Heart left ventricle (tissue), 16 donors: ENCODE measurements at regions not wholly inside any gene's neighbourhood (a gene's known extent, or its start where the extent isn't known, plus 50 kb on each side); places are given as distances from the start of the nearest gene placed in this dataset.

Source experiments
- ATAC-seq, 4 donors: fragments of 200-7000 bp; cut with Tn5 transposase; one replicate each; pipeline ENCODE4 v1.9.1; 2020 to 2022; ENCODE audit warnings: moderate library complexity in 4 of 4, mild to moderate bottlenecking in 3 of 4, moderate number of reproducible peaks in 1 of 4
- DNase-seq, 5 donors: peaks; one replicate each; pipeline ENCODE4 v3.0.0-alpha.2; 2020
- H3K27ac ChIP-seq, 12 donors: fragments of 200-600 bp; sonication (generic) in 4 of 12; one replicate each; pipeline versions ENCODE4 v1.5.0 to v1.8.0; 2016 to 2022; ENCODE audit warnings: mild to moderate bottlenecking in 2 of 12
- H3K27me3 ChIP-seq, 9 donors: fragments of 200-600 bp; sonication (generic) in 2 of 9; one replicate each; pipeline versions ENCODE4 v1.5.1 to v1.8.0; 2016 to 2022; ENCODE audit warnings: mild to moderate bottlenecking in 3 of 9
- H3K36me3 ChIP-seq, 9 donors: fragments of 200-600 bp; sonication (generic) in 2 of 9; one replicate each; pipeline versions ENCODE4 v1.5.0 to v1.8.0; 2018 to 2022; ENCODE audit warnings: mild to moderate bottlenecking in 2 of 9
- H3K4me1 ChIP-seq, 12 donors: fragments of 200-600 bp; sonication (generic) in 4 of 12; one replicate each; pipeline versions ENCODE4 v1.5.0 to v1.8.0; 2016 to 2022; ENCODE audit warnings: mild to moderate bottlenecking in 3 of 12
- H3K4me3 ChIP-seq, 12 donors: fragments of 200-600 bp; sonication (generic) in 4 of 12; one replicate each; pipeline versions ENCODE4 v1.5.0 to v1.8.0; 2017 to 2022; ENCODE audit warnings: mild to moderate bottlenecking in 9 of 12, moderate library complexity in 4 of 12
- H3K9me3 ChIP-seq, 12 donors: fragments of 200-600 bp; sonication (generic) in 4 of 12; one replicate each; pipeline versions ENCODE4 v1.5.0 to v1.8.0; 2016 to 2022; ENCODE audit warnings: mild to moderate bottlenecking in 1 of 12
- CTCF ChIP-seq, 12 donors: fragments of 200-600 bp; sonication (generic) in 4 of 12; IDR thresholded peaks; one replicate each; pipeline versions ENCODE4 v1.5.0 to v1.8.0; 2018 to 2022; ENCODE audit warnings: antibody characterized with exemption in 12 of 12, mild to moderate bottlenecking in 5 of 12
- POLR2A ChIP-seq, 2 donors: fragments of 450-650 bp; IDR thresholded peaks; one replicate each; pipeline ENCODE4 v1.6.1; 2017; ENCODE audit warnings: antibody characterized with exemption in 2 of 2, mild to moderate bottlenecking in 2 of 2, moderate library complexity in 2 of 2
- WGBS, 4 donors: extraction: QIAGEN DNeasy Blood & Tissue Kit in 2 of 4; methylation state at CpG; one replicate each; pipeline versions ENCODE4 v1.1.5 to v1.1.7; 2013 to 2018; 5-methylcytosine and 5-hydroxymethylcytosine counted together
- intact Hi-C, 10 donors: fragments of 100-400 bp; cut with DNase I; formaldehyde crosslinking; loops; one replicate each; pipeline versions ENCODE4 v1.11.1 to v1.14.2; 2022
- donor health status: ischemic (EF 13 %, LVEDD 7.1; RV severe dilation, severe dysfunction).
- donor health status: healthy with polysubstance abuse.
- donor health status: DM: no; HTN: yes; CAD: no.
- donor health status: DM: no; HTN: no; CAD: no.
- donor health status: ischemic (EF 25% LVEDD 6.9; RV normal size, moderate dysfunction).
- donor health status: ischemic (EF 25% LVEDD 5.7; RV mildly dilated, moderate dysfunction).
- donor health status: healthy.
- donor health status: DM: yes; HTN: yes; CAD: no.
- donor health status: ischemic (EF 35%, LVEDD 5.7; RV mildly dilated, moderate dysfunction).
- donor health status: nonischemic (EF 11% LVEDD 7.7; RV severe dilation, severe dysfunction).
- donor health status: DM: yes; HTN: yes; CAD: no.
- donor health status: PGD.
- donor health status: ischemic (EF 29% LVEDD 5.4; RV normal size, mild dysfunction).
- donor health status: nonischemic (EF 23%, LVEDD 6.1; RV moderate dilation, normal function).

DNA sequence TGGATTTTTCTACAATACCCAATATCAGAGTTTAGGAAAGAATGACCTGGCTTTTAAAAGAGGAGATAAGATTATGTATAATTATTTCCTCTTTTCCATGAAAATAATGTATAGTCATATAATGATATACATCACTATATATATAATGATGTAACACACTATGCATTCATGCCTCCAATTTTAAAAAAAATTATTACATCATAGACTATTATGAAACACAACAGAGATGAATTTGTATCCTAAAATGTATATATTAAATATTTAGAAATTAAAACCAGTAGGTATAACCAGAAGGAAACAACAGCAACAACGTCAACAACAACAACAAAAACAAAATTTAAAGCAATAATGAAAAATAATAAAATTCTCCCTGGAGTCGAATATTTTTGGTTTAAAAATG, 1856.5 kb upstream of the CDH6 start:
- ATAC-seq = no peak
- no peaks in the 10 kb centered on the region for H3K4me1 ChIP-seq
- intact Hi-C loops = no loop called here

DNA sequence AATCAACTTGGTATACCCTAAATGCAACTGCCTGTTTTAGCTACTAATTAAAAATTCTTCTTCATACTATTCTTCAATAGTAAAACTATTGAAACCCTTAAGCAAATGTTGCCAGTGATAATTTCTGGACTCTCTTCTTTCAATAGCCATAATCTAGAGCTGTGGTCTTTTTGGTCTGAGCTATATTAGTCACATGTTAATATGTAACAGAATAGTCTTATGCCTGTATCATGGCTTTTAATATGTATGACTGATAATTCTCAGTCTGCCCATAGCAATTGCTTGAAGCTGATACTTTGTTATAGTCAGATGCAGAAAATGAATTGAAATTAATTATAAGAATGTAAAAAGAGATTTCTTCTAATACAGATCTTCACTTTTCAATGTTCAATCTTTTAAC, 1871.9 kb upstream of the CDH6 start:
- DNase-seq (no peak), ATAC-seq (no peak)
- Histone ChIP-seq H3K27ac (no peak overlapping the region), H3K4me1 (no peaks in the 10 kb centered on the region), H3K9me3 (peaks cover 0 to 11% (median 0%) of the 10 kb centered on the region in 12 donors), H3K27me3 (no peaks in the 10 kb centered on the region), H3K36me3 (no peaks in the 10 kb centered on the region), H3K4me3 (no peak overlapping the region)
- TF ChIP-seq CTCF (IDR thresholded peaks at IDR 0.05) = no peak
- TF ChIP-seq POLR2A (IDR thresholded peaks at IDR 0.05) = no peak
- intact Hi-C loops = no loop called here

More for the DNA sequence above, 1856.5 kb upstream of the CDH6 start:
- WGBS, 4 donors = 69 to 70% (median 70%) methylated on average over 2 of the region's 2 CpGs
- Histone ChIP-seq H3K36me3 (no peaks in the 10 kb centered on the region), H3K4me3 (no peak overlapping the region), H3K9me3 (peaks cover 0 to 11% (median 2%) of the 10 kb centered on the region in 12 donors), H3K27me3 (no peaks in the 10 kb centered on the region), H3K27ac (no peak overlapping the region)
- TF ChIP-seq CTCF (IDR thresholded peaks at IDR 0.05) (no peak), POLR2A (IDR thresholded peaks at IDR 0.05) (no peak)
- DNase-seq = no peak

GRCh38 chr5:29309359-29309758, 1884.1 kb upstream of the CDH6 start:
- no peaks in the 10 kb centered on the region for H3K36me3 ChIP-seq
- H3K27ac ChIP-seq = no peak overlapping the region
- no peaks in the 10 kb centered on the region for H3K27me3 ChIP-seq
- H3K4me3 ChIP-seq = no peak overlapping the region
- H3K9me3 ChIP-seq = peaks cover 0 to 10% (median 0%) of the 10 kb centered on the region in 12 donors
- WGBS, 4 donors = 76 to 95% (median 91%) methylated on average over 1 of the region's 1 CpG
- TF ChIP-seq CTCF (IDR thresholded peaks at IDR 0.05) (no peak), POLR2A (IDR thresholded peaks at IDR 0.05) (no peak)
- ATAC-seq = no peak
- DNase-seq = no peak
- no peaks in the 10 kb centered on the region for H3K4me1 ChIP-seq
- intact Hi-C loops = no loop called here

GRCh38 chr5:29307478-29307877, 1886.0 kb upstream of the CDH6 start:
- Histone ChIP-seq H3K4me3 (no peak overlapping the region), H3K9me3 (peaks cover 0 to 11% (median 0%) of the 10 kb centered on the region in 12 donors), H3K27me3 (no peaks in the 10 kb centered on the region), H3K36me3 (no peaks in the 10 kb centered on the region), H3K4me1 (no peaks in the 10 kb centered on the region), H3K27ac (no peak overlapping the region)
- intact Hi-C loops = no loop called here
- ATAC-seq = no peak
- DNase-seq = no peak
- WGBS, 4 donors = 61 to 73% (median 64%) methylated on average over 3 of the region's 3 CpGs
- TF ChIP-seq CTCF (IDR thresholded peaks at IDR 0.05) = no peak
- TF ChIP-seq POLR2A (IDR thresholded peaks at IDR 0.05) = no peak
